ENCODE measurements at regions not wholly inside any gene's neighbourhood (a gene's known extent, or its start where the extent isn't known, plus 50 kb on each side); places are given as distances from the start of the nearest gene placed in this dataset.

GRCh38 chr10:29141761-29142160 is 147.1 kb upstream of the LYZL1 start:
- H3K4me1 Mint-ChIP-seq: no peaks in the 10 kb centered on the region

DNA sequence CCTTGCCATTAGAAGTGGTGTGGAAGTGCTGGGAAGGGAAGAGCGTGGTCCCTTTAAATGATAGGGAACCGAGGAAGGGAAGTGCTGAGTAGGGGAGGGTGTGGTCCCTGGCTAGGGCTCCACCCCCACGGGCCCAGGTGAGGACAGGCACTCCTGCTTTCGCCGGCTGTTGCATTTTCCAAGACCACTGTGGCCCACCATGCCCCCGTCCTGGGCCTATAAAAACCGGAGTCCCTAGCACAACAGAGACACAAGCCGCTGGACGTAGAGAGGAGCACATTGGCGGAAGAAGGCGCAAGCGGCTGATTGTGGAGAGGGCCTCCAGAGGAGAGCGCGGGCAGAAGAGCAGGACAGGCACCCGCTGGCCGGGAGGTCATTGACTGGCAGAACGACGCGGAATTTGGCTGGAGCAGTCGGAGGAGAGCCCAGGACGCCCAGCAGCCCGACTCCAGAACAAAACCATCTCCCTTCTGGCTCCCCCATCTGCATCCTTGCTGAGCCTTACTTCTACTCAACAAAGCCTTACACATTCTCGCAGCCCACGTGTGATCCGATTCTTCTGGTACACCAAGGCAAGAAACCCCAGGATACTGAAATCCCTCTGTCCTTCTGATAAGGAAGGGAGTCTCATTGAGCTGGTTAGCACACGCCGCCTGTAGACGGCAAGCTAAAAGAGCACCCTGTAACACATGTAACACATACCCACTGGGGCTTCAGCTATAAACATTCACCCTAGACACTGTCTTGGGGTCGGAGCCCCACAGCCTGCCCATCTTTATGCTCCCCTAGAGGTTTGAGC is 146.2 kb upstream of the LYZL1 start:
- H3K4me3 Mint-ChIP-seq: no peak overlapping the region
- DNase-seq (no peak), ATAC-seq (replicated peaks) (no peak)
- no peaks in the 10 kb centered on the region for H3K36me3 Mint-ChIP-seq
- no peaks in the 10 kb centered on the region for H3K9me3 Mint-ChIP-seq
- H3K27me3 Mint-ChIP-seq: peaks cover 4 to 15% of the 10 kb centered on the region in 2 donors
- H3K27ac Mint-ChIP-seq: no peak overlapping the region
- no peaks in the 10 kb centered on the region for H3K4me1 Mint-ChIP-seq

More at GRCh38 chr10:29141761-29142160, 147.1 kb upstream of the LYZL1 start:
- no peaks in the 10 kb centered on the region for H3K36me3 Mint-ChIP-seq
- no peak overlapping the region for H3K27ac Mint-ChIP-seq
- no peak for ATAC-seq (replicated peaks)
- H3K27me3 Mint-ChIP-seq: peaks cover 4 to 15% of the 10 kb centered on the region in 2 donors
- DNase-seq: no peak
- no peak overlapping the region for H3K4me3 Mint-ChIP-seq
- H3K9me3 Mint-ChIP-seq: no peaks in the 10 kb centered on the region

DNA sequence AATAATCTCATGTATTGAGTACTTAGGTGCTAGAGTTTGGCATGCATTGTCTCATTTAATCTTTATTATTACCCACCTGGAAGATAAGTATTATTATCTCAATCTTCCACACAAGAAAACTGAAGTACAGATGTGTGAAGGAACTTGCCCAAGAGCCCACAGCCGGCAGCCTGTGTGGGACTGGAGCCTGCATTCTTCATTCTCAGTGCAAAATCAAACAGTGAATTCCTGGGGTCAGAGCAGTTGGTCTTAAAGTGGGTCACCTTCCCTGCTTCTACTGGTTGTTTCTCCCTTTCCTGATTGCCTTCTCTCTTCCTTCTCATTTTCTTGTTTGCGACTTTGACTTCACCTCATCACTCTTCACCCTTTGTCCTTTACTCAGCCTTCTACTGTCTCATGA is 144.7 kb upstream of the LYZL1 start:
- H3K4me3 Mint-ChIP-seq: no peak overlapping the region

DNA sequence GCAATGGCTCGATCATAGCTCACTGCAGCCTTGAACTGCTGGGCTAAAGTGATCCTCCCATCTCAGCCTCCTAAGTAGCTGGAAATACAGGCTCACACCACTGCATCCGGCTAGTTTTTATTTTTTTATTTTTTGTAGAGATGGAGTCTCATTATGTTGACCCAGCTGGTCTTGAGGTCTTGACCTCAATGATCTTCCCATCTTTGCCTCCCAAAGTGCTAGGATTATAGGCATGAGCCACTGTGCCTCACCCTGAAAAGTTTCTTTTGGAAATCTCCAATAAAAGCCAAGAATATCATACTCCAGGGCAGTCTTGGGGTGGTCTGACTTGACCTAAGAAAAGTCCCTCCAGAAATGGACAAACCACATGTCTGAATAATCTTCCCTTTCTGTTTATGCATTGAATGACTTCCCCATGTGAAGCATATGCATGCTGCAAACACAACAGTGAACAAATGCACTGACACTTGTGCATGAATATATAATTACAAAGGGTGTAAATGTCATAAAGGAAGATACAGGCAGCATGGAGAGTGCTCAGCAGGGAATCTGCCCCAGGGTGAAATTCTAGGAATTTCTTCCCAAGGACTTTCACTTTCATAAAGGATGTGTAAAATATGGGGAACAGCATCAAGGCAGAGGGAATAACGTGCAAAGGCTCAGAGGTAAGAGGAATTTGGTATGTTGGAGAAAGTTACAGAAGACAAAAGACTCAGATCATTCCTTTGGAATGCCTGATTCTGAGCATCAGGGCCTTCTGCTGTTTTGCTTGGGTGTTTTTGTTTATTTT is 142.4 kb upstream of the LYZL1 start:
- ATAC-seq (replicated peaks) (no peak), DNase-seq (no peak)
- Mint-ChIP-seq H3K36me3 (no peaks in the 10 kb centered on the region), H3K4me1 (no peaks in the 10 kb centered on the region), H3K27me3 (peaks cover 4 to 15% of the 10 kb centered on the region in 2 donors), H3K9me3 (no peaks in the 10 kb centered on the region), H3K4me3 (no peak overlapping the region), H3K27ac (no peak overlapping the region)

More for the DNA sequence above, 144.7 kb upstream of the LYZL1 start:
- H3K27me3 Mint-ChIP-seq: peaks cover 4 to 15% of the 10 kb centered on the region in 2 donors
- H3K4me1 Mint-ChIP-seq: no peaks in the 10 kb centered on the region
- DNase-seq (no peak), ATAC-seq (replicated peaks) (no peak)
- no peaks in the 10 kb centered on the region for H3K9me3 Mint-ChIP-seq
- no peak overlapping the region for H3K27ac Mint-ChIP-seq
- no peaks in the 10 kb centered on the region for H3K36me3 Mint-ChIP-seq

DNA sequence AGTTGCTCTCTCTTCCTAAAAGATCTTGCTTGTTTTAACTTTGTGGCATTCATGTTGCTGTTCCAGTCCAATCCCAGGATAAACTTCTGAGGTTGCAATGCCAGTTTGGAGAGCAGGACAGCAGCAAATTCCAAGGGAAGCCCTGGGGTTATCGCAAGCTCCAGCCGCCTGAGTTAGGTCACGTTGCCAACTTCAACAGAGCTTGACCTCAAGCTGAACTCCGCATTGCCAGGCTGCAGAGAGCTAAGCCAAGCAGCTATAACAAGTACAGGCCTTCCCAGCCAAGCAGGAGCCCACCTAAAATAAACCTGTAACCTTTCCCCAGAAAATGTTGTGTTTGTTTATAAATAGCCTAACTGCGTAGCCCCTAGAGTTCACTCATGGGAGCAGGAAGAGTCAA is 138.9 kb upstream of the LYZL1 start:
- DNase-seq: no peak
- Mint-ChIP-seq H3K4me1 (no peaks in the 10 kb centered on the region), H3K27ac (no peak overlapping the region), H3K4me3 (no peak overlapping the region), H3K9me3 (no peaks in the 10 kb centered on the region), H3K27me3 (no peaks in the 10 kb centered on the region), H3K36me3 (no peaks in the 10 kb centered on the region)
- ATAC-seq (replicated peaks): no peak

GRCh38 chr10:29151005-29151404 is 137.9 kb upstream of the LYZL1 start:
- Mint-ChIP-seq H3K27me3 (no peaks in the 10 kb centered on the region), H3K4me1 (no peaks in the 10 kb centered on the region), H3K4me3 (no peak overlapping the region), H3K27ac (no peak overlapping the region), H3K9me3 (no peaks in the 10 kb centered on the region), H3K36me3 (no peaks in the 10 kb centered on the region)
- no peak for DNase-seq
- no peak for ATAC-seq (replicated peaks)

- H3K9me3 Mint-ChIP-seq: peaks cover 0 to 4% of the 10 kb centered on the region in 2 donors
- no peak overlapping the region for H3K27ac Mint-ChIP-seq
- H3K4me1 Mint-ChIP-seq: no peaks in the 10 kb centered on the region
- H3K4me3 Mint-ChIP-seq: no peak overlapping the region
- no peak for ATAC-seq (replicated peaks)
- no peak for DNase-seq
- peaks cover 0 to 3% of the 10 kb centered on the region in 2 donors for H3K27me3 Mint-ChIP-seq
- no peaks in the 10 kb centered on the region for H3K36me3 Mint-ChIP-seq
These were observed 131.5 kb upstream of the LYZL1 start for GRCh38 chr10:29157321-29157720.

GRCh38 chr10:29158066-29158465 is 130.8 kb upstream of the LYZL1 start:
- DNase-seq: no peak
- H3K36me3 Mint-ChIP-seq: no peaks in the 10 kb centered on the region
- H3K9me3 Mint-ChIP-seq: peaks cover 0 to 4% of the 10 kb centered on the region in 2 donors

DNA sequence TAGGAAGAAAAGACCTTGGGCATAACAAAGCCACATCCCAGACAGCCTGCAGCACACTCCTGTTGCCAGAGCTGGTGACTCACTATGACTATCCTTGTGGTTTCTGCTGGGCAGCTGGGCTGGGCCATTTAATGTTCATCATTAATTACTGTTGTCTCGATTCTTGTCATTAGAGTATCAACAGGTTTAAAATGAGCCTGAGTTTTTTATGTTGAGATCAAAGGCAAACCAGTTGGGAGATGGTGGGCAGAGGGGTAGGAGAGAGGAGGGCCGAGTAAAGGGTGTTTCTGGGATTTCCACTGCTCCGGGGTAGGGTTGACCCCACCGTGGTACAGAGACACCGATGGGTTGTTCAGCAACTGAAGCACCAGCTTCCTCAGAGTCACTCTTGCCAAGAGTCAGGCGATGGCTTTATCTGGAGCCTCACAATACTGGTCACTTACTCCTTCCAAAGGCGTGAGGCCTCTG is 128.7 kb upstream of the LYZL1 start:
- no peak for DNase-seq
- H3K27me3 Mint-ChIP-seq: peaks cover 0 to 3% of the 10 kb centered on the region in 2 donors
- H3K4me1 Mint-ChIP-seq: no peaks in the 10 kb centered on the region
- no peaks in the 10 kb centered on the region for H3K36me3 Mint-ChIP-seq
- no peak overlapping the region for H3K4me3 Mint-ChIP-seq
- H3K9me3 Mint-ChIP-seq: peaks cover 3 to 7% of the 10 kb centered on the region in 2 donors
- H3K27ac Mint-ChIP-seq: no peak overlapping the region
- ATAC-seq (replicated peaks): no peak

More at GRCh38 chr10:29158066-29158465, 130.8 kb upstream of the LYZL1 start:
- peaks cover 0 to 3% of the 10 kb centered on the region in 2 donors for H3K27me3 Mint-ChIP-seq
- H3K27ac Mint-ChIP-seq: no peak overlapping the region
- H3K4me1 Mint-ChIP-seq: no peaks in the 10 kb centered on the region
- ATAC-seq (replicated peaks): no peak
- H3K4me3 Mint-ChIP-seq: no peak overlapping the region

GRCh38 chr10:29163746-29164145 is 125.1 kb upstream of the LYZL1 start:
- H3K27ac Mint-ChIP-seq: no peak overlapping the region
- DNase-seq (no peak), ATAC-seq (replicated peaks) (no peak)
- peaks cover 0 to 3% of the 10 kb centered on the region in 2 donors for H3K27me3 Mint-ChIP-seq
- H3K36me3 Mint-ChIP-seq: no peaks in the 10 kb centered on the region
- H3K4me3 Mint-ChIP-seq: no peak overlapping the region
- H3K4me1 Mint-ChIP-seq: no peaks in the 10 kb centered on the region
- H3K9me3 Mint-ChIP-seq: peaks cover 12 to 15% of the 10 kb centered on the region in 2 donors

- DNase-seq: no peak
- peaks cover 16 to 20% of the 10 kb centered on the region in 2 donors for H3K9me3 Mint-ChIP-seq
- no peak overlapping the region for H3K4me3 Mint-ChIP-seq
- no peaks in the 10 kb centered on the region for H3K4me1 Mint-ChIP-seq
- H3K27me3 Mint-ChIP-seq: peaks cover 0 to 3% of the 10 kb centered on the region in 2 donors
- no peak overlapping the region for H3K27ac Mint-ChIP-seq
- no peak for ATAC-seq (replicated peaks)
- no peaks in the 10 kb centered on the region for H3K36me3 Mint-ChIP-seq
These were observed 122.2 kb upstream of the LYZL1 start for GRCh38 chr10:29166713-29167112.

DNA sequence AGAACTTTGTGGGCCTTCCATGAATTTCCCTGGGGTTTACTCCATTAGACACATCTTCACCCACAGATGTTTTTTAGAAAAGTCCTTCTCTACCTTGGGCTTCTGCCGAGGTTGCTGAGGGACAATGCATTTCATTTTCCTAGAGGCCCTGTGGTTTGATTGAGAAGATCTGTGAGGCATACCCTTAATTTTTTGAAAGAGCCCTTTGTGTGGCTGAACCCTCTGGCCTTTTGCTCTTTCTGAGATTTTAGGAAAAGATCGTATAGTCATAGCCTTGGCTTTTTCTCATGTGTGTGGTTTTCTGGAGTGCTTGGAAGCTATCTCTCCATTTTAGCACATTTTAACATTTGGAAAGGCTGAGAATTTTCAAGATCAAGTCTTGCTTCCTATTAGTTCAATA is 119.8 kb upstream of the LYZL1 start:
- Mint-ChIP-seq H3K27me3 (no peaks in the 10 kb centered on the region), H3K36me3 (no peaks in the 10 kb centered on the region), H3K9me3 (peaks cover 16 to 18% of the 10 kb centered on the region in 2 donors), H3K4me1 (no peaks in the 10 kb centered on the region), H3K27ac (no peak overlapping the region), H3K4me3 (no peak overlapping the region)
- no peak for ATAC-seq (replicated peaks)
- no peak for DNase-seq

GRCh38 chr10:29171717-29172116 is 117.2 kb upstream of the LYZL1 start:
- no peak overlapping the region for H3K4me3 Mint-ChIP-seq
- H3K4me1 Mint-ChIP-seq: no peaks in the 10 kb centered on the region

GRCh38 chr10:29174389-29174788 is 114.5 kb upstream of the LYZL1 start:
- no peaks in the 10 kb centered on the region for H3K4me1 Mint-ChIP-seq
- peaks cover 4 to 13% of the 10 kb centered on the region in 2 donors for H3K9me3 Mint-ChIP-seq
- no peak for ATAC-seq (replicated peaks)
- H3K27me3 Mint-ChIP-seq: peaks cover 0 to 3% of the 10 kb centered on the region in 2 donors
- H3K36me3 Mint-ChIP-seq: no peaks in the 10 kb centered on the region
- H3K27ac Mint-ChIP-seq: no peak overlapping the region
- H3K4me3 Mint-ChIP-seq: no peak overlapping the region
- no peak for DNase-seq

More at GRCh38 chr10:29171717-29172116, 117.2 kb upstream of the LYZL1 start:
- Mint-ChIP-seq H3K27me3 (peaks cover 0 to 3% of the 10 kb centered on the region in 2 donors), H3K9me3 (peaks cover 4 to 14% of the 10 kb centered on the region in 2 donors), H3K36me3 (no peaks in the 10 kb centered on the region), H3K27ac (no peak overlapping the region)
- no peak for DNase-seq
- no peak for ATAC-seq (replicated peaks)
